Urothelium cell line (cell line): ENCODE measurements at regions not wholly inside any gene's neighbourhood (a gene's known extent, or its start where the extent isn't known, plus 50 kb on each side); places are given as distances from the start of the nearest gene placed in this dataset.

Experiments
- DNase-seq: peaks from one replicate; pipeline ENCODE4 v3.0.0; 2011; ENCODE audit warnings: low spot score, mixed read lengths
- FAIRE-seq: peaks from 2 replicates; lab custom pipeline; 2011; peaks lifted over from hg19 to GRCh38; lab: Jason Lieb, UNC

DNA sequence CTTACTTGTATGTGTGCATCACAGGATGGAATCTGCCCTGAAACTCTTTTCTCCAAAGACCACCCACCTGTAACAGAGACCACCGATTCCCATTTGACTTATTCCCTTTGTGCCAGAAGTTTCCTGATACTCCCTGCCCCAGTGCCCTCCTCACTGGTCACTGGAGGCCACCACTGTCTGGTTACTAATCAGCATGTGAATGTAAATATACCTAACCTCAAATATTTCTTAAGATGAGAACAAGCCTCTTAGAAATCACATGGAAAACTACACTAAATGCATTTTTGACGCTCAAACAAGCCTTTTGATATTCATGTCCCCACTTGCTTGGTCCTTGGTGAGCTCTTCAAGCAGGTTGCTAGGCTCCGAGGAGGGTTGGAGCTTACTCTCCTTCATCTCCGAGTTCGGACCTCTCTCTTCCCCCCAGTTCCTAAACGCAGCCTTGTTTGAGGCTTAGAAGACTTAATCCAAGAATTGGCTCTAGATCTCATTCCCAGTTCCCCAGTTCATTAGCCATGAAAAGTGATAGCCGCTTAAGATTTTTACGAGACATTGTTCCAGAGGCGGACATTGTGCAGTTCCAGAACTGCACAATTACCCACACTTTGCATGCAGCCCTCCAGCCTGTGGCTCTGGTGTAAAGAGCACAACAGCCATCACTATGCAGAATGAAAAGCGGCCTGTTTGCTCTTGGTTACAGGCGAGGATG lies 579.2 kb upstream of the PSMD7 start:
- no peak for DNase-seq
- FAIRE-seq = no peak

DNA sequence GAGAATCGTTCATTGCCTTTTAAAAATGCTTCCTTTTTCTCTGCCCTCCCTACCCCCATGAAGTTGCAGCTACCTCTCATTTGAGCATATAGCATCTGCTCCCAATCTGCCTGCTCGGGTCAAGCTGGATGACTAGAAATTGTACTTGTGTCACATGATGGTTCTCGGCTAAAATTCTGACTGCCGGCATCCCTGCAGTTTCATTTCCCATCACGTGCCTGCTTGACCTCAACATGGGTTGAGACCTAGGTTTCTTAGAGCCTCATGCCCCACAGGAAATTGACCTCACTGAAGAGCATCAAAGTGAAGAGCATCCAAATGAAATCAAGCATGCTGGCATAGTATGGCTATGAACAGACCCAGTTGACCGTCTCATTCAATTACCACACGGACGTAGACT lies 581.6 kb upstream of the PSMD7 start:
- FAIRE-seq = no peak
- DNase-seq = no peak

DNA sequence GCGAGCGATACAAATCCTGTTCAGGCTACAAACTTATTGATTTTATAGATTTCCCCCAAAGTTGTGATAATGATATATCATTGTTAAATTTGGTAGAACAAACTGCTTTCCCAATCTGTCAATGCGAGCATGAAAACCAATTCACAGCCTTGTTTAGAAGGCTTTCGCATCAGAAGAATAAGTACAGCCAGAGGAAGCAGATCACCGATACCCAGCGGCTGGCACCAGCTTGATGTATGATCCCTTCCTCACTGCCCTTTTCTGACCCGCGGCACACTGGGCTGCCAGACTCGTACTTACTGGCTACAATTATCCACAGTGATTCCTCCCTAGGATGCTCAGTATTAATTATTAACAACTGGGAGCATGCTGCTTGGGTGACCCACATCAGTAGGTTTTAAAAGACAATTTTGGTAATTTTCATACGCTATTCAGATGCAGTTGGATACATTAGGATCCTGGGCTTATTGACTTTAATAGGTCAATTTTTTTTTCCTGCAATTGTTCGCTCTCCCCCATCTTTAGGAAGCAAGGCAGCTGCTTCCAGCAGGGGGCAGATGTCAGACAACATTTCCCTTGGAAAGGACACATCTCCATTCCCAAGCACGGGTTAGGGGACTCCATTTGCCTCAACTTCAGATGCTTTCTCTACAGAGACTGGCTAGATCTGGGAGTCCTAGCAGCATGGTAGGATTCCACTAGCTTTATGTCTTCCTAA lies 582.7 kb upstream of the PSMD7 start:
- FAIRE-seq = no peak
- DNase-seq = no peak

DNA sequence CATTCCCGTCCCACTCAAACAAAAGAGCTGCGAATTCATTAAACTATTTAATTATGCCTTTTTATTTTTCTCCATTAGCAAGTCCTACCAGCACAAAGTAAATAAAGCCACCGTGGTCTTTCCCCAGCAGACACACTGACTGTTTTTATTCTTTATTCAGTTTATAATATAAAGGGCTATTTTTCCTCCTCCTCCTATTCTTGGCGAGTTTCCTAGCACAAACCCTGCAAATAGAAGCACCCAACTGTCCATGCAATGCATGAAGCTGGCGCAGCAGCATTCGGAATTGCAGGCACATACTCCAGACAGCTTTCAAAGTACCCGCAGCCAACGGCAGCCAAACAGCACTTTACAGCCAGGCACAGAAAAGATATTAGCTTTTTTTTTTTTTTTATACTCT lies 583.4 kb upstream of the PSMD7 start:
- DNase-seq (no peak), FAIRE-seq (no peak)

DNA sequence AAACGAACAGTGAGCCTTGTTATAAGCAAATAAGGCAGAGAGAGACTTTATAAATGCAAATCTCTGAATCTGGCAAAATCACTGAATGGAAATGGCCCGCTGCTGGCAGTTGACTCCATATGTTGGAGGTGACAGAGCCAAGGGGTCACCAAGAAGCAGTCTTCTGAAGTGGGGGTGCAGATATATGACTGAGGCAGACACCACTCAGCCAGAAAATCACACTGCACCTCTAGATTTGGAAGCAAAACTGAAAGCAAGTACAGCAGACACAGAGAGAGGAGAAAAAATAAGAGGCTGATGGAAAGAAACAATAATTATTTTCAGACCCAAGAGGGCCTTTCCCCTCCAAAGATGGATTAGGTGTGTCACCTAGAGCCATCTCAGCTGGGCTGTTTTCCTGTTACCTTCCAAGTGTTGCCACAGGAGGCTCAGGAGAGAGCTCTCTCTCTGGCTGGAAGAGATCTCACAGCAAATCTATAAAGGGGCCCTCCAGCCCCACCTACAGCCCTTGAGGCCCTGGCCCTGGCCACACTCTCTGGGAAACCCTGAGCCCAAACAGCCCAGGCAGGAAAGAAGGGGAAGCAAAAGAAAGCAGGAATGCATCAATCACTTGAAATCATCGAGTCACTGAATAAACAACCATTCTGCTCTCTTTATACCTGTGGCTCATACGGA lies 585.1 kb upstream of the PSMD7 start:
- no peak for FAIRE-seq
- no peak for DNase-seq

DNA sequence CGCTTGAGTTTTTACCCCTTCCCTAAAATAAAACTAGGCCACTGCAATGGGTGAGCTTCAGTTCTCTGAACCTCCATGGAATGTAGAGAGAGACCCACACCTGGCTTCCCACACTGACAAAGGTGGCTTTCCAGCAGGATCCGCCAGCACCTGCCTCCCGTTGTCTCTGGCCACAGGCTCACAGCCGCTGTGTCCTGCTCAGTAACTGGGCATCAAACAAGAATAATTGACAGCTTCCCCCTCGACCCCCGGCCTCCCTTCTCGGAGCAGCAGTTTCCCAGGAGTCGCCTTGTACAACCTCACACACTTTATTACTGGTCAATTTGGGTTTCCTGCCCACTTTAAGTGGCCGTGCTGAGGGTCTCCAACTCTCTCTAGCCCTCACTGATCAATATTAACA lies 586.1 kb upstream of the PSMD7 start:
- FAIRE-seq (no peak), DNase-seq (no peak)

DNA sequence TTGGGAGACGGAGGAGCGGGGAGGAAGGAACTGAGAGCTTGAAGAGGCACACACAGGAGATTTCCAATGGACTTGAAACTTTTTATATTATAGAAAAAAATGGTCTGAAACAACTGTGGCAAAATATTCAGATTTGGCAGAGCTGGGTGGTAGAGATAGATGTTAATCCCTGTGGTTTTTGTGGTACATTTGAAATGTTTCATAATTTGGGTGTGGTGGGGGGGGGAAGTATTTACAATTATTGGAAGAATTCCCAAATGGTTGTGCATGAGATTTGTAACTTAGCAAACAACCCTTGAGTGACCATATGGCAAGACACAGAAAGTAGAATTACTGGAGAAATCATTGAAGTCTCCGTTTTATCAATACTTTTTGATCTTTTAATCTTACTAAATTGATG lies 588.8 kb upstream of the PSMD7 start:
- no peak for FAIRE-seq
- no peak for DNase-seq

DNA sequence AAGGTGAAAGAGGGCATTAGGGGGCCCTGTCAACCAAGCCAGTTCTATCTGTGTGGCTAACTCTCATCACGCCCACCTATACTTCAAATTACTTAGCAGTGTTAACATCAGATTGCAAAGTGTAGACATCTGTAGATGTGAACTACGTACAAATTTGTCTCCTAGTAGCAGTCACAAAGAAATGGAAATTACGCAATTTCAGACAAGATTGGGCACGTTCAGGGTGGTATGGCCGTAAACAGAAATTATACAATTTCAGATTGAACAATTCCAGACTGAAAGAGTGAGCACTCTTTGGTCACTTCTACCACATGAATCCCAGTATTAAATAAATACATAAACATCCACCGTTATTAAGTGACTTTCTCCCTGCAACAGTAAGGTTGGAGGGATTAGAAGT lies 592.7 kb upstream of the PSMD7 start:
- no peak for FAIRE-seq
- no peak for DNase-seq

DNA sequence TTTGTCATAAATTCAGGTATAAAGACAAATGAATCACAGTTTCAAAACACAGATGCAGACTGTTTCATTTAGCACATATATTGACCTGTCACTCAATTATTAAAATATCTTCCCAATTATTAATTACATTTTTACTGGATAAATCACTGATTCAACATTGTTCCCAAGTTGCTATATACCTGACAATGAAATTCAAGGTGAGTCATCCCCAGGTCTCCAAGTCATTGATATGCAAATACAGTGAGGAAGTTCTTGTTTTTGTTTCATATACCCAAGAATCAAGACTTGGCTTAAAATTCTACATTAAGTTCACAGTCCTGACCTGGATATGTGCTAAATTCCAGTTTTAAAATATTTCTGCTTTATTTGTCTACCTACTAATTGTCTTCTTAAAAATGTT lies 599.3 kb upstream of the PSMD7 start:
- DNase-seq (no peak), FAIRE-seq (no peak)

DNA sequence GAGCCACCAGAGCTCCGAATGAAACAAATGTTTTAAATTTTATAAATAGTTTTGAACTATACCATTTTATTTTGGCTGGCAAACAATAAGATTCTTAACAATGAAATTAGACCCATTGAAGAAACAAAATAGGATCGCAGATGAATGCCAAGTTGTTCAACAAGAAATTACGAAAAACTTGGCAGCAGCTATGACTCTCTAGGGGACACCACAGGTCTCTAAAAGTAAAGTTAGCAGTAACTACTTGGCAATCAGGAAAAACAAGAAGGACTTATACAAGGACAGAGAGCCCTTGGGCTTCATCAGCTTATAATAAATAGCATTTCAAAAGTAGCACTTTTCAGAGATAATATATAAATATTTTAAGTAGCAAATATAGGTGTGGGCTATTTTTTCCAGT lies 603.8 kb upstream of the PSMD7 start:
- no peak for FAIRE-seq
- no peak for DNase-seq

DNA sequence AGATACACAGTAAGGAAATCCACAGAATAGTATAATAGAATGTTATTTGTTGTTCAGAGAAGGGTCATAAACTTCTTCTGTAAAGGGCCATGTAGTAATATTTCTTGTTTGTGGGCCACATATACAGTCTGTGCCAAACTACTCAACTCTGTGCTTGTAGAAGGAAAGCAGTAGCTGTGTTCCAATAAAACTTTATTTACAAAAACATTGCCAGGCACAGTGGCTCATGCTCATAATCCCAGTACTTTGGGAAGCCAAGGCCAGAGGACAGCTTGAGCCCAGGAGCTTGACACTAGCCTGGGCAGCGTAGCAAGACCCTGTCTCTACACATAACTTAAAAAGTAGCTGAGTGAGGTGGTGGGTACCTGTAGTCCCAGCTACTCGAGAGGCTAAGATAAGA lies 612.8 kb upstream of the PSMD7 start:
- DNase-seq (no peak), FAIRE-seq (no peak)

DNA sequence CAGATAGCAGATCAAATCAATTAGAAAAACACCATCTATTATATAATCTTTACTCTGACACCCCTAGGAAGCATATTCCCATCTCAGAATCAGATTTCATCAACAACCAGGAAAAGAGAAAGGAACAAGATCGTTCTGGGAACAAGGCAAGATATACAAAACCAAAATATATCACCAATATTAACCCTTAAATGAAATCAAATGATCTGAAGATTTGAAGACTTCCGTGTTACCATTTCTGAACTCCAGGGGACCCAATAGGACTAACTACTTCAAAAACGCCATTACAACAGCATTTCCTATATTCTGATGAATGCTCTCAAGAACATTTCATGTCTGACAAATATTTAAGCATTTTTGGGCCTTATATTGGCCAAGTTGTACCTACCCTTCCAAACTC lies 624.2 kb upstream of the ZFHX3 start:
- no peak for DNase-seq
- FAIRE-seq = no peak

DNA sequence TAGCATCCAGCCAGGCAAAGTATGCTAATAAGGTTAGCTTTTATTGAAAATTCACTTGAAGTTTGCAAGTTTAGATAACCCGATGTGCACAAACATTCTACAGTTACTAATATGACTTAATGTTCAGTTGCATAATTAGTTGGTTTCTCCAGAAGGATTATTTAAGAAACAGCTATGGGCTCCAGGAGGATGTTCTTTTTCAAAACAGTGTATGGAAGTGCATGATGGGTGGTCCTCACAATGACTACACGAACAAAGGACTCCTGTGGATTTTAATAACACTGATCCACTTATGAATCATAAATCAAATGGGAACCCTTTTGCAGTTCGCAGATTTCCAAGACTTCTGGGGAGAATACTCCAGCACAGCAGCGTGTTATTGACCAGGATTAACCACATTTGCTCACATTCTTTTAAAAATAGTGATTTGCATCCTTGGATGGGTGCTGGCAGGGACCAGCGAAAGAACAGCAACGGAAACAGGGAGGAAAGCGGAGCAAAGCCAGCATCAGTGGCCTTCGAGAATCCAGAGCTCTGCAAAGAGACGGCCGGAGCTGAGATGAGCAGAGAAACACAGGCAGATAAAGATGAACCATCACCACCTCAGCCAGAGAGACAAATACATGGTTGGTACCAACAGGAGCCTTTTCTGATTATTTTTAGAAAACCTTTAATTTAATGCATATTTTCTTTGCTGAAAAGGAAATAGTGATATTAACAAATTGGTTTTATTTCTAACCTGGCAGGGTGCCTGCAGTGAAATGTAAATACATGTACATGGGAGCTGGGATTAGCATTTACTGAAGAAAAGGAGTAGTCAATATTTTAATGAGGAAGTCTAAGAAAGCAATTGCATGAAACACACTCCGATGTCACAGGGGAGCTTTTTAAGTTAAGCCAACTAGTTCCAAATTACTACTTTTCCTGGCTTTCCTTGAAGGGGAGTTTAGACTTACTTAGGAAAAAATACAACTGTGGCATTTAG lies 623.2 kb upstream of the ZFHX3 start:
- DNase-seq (no peak), FAIRE-seq (no peak)

DNA sequence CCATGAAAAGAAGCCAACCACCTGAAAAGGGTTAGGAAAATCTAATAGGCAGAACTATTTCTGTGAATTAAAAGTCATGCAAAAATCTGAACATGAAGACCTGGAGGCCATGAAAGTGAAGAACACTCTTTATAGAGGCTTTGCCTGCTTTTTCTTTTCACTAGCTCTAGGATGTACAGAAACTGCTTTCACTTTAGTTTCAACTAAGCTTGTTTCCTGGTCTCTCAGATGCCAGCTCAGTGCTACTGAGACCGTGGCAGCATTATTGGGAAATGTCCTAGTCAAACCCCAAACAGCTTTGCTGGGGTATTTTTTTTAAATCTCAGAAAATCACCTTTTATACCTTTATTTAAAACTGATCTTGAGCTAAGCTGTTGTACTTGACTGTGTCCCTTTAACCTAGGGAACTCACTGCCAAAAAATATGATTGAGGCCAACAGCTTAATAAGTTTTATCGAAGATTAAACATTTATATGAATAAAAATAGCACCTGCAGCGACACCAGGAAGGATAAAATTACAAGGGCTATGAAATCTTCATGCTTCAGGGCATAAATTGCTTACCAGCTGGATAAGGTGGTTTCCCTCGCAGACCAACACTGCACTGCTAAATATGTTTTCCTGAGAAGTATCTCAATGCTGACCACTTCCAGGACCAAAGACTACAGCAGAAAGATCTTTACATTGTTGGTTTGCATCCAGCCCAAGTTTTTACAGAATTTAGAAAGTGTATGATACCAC lies 621.8 kb upstream of the ZFHX3 start:
- DNase-seq = no peak
- FAIRE-seq = no peak

DNA sequence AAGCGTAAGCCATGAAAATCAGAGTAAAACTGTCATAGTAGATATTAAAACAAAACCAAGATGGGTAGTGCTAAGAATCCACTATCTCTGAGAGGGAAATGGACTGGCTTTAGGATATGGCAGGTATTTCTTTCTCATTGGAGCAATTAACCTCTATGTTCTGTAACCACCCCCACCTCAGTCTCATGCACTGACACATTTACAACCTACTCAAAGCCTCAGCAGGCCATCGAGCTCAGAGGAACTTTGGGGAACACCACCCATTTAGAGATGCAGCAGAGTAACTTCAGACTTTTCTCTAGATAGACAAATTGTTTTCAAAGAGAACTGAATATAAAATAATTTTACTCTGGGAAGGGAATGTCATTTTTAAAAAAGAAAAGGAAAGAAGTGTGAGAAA lies 615.8 kb upstream of the ZFHX3 start:
- no peak for DNase-seq
- FAIRE-seq = no peak

DNA sequence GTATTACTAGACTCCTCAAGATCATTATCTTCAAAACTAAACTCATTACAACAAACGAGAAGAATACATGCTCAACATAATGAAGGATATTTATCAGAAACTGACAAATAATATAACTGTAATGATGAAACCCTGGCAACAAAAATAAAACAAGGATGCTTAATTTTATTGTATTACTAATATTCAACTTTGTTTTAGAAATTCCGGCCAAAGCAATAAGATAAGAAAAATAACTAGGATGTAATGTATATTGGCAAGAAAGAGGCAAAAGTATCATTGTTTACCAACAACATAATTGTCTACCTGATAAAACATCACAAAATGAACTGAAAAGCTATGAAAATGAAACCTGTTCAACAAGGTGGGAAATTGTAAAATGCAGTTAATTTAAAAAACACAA lies 588.3 kb upstream of the ZFHX3 start:
- DNase-seq = no peak
- FAIRE-seq = no peak

DNA sequence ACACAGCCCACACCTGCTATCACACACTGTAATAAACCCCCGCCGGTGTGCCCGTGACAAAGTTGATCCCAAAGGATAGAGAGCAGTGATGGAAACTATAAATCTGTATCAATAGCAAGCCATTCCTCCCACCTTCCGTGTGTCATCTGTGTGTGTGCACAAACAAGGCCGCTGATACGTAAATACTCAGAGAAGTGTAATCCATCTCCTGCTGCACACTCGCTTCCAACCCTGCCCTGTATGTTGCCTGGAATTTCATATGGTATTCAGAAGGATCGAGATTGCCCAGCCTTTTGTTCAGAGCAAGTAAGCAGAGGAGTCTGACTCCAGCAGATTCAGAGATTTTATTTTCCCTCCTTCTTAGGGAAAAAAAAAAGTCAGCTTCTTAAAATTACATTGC lies 581.1 kb upstream of the ZFHX3 start:
- FAIRE-seq (no peak), DNase-seq (no peak)

DNA sequence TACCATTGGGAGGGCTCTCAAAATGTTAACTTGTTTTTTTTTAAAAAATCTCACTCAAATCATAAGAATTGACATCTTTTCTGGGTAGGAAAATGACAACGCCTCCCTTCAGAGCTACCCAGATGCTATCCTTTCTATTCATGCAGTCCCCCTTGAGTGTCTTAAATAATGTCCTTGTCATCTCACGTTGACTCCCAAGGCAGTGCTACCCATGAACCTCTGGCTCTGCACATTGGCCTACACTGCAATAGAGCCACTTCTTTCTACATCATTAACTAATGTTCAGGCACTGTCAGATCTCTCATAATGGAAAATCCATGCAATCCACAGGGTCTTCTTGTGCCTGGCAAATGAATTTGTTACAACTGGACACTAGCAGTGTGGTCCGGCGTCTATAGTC lies 569.8 kb upstream of the ZFHX3 start:
- FAIRE-seq (no peak), DNase-seq (no peak)

DNA sequence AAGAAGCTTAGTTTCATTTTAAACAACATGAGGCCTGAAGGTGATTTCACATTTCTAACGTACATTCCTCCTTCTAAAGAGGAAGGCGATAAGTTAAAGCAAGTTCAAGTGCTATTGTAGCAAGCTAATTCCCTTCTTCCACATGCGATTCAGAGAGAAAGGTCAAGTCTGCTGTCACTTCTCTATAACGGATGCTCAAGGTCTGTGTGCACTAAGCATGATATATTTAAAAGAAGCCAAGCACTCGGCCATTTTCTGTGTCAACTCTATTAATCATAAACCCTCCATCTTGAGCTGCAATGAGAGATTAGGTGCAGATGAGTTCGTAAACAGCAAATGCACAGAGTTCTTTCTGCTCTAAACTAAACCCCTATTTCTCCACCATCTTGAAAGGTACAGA lies 568.8 kb upstream of the ZFHX3 start:
- FAIRE-seq (no peak), DNase-seq (no peak)

DNA sequence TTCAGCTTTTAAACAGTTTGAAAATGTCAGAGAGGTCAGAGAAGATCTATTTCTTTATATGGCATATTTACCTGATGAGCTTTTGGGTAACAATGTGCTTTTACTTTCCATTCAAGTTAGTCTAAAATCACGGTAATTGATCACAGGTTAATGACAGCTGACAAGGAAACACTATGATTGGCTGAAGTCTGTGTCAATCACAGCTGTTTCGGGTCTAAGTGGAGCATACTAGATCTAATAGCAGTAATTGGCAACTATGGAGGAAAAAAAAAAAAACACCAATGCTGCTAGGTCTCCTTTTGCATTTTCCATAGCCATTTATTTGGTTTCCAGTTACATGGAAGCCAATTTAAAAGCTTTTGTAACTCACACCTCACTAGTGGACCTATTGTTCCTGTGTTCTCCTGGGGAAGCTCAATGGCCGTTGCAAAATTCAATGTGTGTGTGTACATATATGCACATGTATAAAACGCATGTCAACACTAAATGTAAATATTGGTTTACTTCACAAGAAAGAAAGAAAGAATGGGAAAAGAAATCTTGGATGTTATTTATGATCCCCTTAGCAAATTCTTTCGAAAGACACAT lies 568.3 kb upstream of the ZFHX3 start:
- FAIRE-seq (no peak), DNase-seq (no peak)
